GM21619 (cell line): ENCODE measurements at regions not wholly inside any gene's neighbourhood (a gene's known extent, or its start where the extent isn't known, plus 50 kb on each side); places are given as distances from the start of the nearest gene placed in this dataset.

Source experiments
- ATAC-seq: cut with Tn5 transposase; IDR thresholded peaks from one replicate; pipeline ENCODE4 v1.9.1; 2021; ENCODE audit not compliant: unreplicated experiment

GRCh38 chr4:153997516-153997915 is 208.6 kb upstream of the SFRP2 start:
- no peak for ATAC-seq

DNA sequence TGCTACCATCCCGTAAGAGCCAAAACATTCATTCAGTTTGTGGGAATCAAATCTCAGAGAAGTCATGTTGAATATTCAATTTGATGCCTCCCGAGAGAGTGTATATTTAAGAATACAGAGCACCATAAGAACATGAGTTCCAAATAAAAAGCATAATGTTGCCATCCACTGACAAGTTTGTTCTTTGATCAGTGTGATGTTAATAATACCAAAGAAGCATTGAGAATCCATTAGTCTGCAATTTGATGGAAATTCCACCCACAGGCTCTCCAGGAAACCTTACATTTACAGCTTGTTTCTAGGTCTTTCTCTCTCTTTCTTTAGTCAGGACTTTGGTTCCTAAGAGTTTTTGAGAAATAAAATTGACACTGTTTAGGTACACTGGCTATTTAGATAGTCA is 200.6 kb upstream of the SFRP2 start:
- no peak for ATAC-seq

DNA sequence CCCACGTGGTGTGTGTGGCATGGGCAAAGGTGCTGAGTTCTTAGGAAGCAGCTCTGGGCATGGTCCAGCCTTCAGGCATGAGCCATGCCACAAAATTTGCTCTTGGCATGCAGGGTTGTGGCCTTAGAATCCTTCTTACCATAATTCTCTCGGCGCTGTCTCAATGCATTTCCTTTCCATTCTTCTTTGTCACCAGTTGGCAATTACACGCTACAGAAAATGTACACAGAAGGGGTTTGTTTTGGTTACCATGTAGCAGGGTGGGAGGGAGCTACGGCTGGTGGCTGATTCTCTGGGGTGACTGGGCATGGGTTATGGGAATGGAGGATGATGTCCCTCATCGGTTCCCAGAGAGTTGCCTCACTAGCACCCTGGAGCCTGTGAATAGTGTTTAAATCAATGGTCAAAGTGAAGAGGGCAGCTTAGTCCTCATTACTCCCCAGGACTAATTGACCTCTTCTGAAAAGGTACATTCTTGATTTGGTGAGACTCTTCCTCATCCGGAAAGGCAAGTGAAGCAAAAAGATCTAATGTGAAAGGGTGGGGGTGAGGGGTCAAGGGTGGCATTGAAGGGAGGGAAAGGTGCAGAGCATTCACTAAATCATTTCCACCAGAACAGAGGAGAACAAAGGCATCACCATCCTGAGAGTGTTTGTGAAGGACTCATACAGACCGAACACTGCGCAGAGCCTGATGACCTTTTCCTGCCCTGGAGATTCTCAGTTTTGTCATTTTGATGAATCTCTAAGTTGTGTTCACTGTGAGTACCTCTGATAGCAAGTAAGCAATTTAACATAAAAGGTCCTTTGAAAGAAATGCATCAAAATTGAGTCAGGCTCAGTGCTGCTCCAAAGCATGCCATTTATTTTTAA is 199.8 kb upstream of the SFRP2 start:
- ATAC-seq = no peak

DNA sequence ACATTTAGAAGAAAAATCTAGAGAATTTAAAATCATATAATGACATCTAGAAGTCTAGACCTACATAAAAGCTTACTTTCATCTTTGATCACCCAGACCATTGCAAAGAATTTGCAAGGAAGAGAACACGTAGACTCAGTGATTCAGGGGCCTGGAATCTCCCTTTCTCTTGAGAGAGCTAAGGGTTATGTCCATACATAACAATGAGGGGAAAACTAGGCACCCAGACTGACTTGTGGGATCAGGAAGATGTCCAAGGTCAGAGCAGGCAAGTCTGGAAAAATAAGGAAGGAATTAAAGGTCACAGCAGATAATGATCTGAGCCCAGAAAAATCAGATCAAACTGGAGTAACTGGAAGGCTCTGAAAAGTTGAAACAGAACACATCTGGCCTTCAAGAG is 198.4 kb upstream of the SFRP2 start:
- no peak for ATAC-seq

DNA sequence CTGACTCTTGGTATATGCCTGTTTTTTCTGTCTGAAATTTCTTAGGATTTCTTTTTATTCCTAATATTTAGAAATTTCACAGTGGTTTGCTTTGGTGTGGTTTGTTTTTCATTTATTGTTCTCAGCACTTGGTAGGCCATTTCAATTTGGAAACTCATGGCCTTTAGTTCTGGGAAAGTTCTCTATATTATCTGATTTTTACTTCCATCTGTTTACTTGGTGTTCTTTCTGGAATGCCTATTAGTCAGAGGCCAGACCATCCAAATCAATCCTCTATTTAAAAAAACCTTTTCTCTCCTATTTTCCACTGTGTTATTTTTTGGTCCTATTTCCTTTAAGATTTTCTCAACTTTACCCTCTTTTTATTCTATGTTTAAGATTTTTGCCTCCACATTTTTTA is 188.1 kb upstream of the SFRP2 start:
- ATAC-seq = no peak

DNA sequence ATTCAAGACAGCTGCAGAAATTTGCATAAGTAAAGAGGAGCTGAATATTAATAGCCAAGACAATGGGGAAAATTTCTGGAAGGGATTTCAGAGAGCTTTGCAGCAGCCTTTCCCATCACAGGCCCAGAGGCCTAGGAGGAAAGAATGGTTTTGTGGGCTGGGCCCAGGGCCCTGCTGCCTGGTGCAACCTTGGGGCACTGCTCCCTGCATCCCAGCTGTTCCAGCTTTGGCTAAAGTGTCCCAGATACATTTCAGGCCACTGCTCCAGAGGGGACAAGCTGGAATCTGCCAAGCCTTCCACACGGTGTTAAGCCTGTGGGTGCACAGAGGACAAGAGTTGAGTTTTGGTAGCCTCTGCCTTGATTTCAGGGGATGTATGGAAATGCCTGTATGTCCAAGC is 185.6 kb upstream of the SFRP2 start:
- no peak for ATAC-seq

DNA sequence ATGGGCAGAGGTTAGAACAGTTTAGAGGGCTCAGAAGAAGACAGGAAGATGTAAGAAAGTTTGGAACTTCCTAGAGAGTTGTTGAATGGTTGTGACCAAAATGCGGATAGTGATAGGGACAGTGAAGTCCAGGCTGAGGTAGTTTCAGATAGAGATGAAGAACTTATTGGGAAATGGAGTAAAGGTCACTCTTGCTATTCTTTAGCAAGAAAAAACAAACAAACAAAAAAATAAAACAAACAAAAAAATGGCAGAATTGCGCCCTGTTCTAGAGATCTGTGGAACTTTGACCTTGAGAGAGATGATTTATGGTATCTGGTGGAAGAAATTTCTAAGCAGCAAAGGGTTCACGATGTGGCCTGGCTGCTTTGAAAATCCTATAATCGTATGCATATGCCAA is 185.1 kb upstream of the SFRP2 start:
- ATAC-seq = no peak

DNA sequence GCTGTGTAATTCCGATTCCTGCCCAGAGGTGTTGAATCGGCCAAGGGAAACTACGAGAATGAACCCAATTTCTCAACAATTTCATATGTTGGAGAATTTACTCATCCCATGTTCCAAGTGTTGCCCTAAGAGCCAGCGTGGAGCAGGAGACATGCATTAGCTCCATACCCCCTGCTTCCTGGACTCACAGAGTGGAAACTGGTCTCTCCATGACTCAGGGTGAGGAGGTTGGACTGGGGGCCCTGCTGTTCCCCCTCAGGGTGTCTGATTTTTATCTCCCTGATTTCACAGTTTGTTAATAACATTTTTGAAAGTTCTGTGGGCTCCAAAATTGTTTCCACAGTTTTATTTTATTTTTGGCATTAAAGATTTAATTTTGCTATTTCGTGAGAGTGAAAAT is 183.0 kb upstream of the SFRP2 start:
- no peak for ATAC-seq

DNA sequence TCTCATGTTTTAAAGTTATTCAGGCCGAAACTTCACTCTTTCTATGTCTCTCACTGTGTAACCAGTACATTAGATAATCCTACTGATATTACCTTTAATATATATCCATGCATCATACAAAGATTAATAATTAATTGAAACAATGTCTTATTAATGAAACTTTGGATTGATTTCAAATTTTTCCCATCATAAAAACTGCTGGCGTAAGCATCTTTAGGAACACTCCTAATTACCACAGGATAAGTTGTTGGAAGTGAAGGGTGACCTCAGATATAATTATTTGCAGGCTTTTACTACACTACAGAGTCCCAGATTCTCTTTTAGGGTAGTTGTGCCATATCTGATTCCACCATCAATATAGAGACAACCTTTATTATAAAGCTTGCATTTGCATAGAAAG is 181.3 kb upstream of the SFRP2 start:
- ATAC-seq = no peak

- ATAC-seq = no peak
Measured at GRCh38 chr4:153969542-153969941, 180.7 kb upstream of the SFRP2 start.

GRCh38 chr4:153966641-153967040 is 177.8 kb upstream of the SFRP2 start:
- no peak for ATAC-seq

GRCh38 chr4:153963216-153963615 is 174.3 kb upstream of the SFRP2 start:
- no peak for ATAC-seq

- ATAC-seq = no peak
Measured at GRCh38 chr4:153962311-153963039, 173.6 kb upstream of the SFRP2 start.

DNA sequence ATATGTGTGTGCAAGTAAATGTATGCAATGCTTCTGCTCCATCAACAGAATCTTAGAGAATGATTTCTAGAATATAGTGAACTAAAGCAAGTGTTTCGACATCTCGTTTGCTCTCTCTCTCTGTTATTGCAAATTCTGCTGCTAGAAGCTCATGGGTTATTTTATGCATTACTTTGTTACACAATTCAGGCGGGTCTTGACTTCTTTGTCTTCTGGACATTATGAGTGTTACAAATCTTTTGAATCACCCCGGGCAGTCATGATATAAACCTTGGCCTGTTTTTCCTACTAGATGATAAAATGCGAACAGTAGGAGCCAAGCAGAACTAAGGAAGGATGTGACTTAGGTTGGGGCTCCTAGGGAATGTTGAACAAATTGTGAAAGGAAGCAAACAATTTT is 166.4 kb upstream of the SFRP2 start:
- no peak for ATAC-seq

GRCh38 chr4:153954654-153955053 is 165.8 kb upstream of the SFRP2 start:
- no peak for ATAC-seq

DNA sequence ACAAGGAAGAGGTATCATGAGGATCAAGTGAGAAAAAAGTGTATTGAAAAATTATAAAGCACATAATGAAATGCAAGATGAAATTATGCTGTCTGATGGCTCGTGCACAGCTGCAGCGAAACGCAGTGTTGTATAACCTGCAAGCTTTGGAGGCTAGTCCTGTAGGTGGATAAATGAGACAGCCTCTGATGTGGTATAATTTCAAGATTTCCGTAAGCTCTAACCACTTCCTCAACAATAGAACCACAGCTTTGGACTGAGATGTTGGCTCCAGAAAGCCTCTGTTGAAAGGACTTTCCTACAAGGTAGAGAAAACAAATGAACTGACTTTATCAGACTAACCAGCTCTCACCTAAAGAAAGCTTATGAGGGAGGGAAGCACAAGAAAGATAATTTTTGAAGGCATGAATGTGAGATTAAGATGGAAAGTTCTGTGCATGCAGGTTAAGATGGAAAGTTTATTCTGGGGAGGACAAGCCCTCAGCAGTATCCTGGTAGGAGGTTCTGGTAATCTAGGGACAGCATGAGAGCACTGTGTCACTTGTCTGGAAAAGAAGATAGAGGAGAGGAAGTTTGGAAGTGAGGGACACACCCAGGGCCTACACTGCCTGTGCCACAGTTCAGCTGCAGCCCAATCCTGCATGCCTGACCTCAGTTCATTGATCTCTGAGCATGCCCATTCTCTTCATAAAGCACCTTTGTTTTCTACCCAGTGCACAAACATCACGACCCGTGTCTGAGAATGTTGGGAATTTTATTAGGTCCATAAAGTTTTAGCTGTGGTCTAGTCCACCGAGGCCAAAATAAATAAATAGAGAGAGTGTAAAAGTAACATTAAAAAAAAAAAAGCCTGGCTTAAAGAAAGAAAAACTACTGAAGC is 161.5 kb upstream of the SFRP2 start:
- no peak for ATAC-seq

DNA sequence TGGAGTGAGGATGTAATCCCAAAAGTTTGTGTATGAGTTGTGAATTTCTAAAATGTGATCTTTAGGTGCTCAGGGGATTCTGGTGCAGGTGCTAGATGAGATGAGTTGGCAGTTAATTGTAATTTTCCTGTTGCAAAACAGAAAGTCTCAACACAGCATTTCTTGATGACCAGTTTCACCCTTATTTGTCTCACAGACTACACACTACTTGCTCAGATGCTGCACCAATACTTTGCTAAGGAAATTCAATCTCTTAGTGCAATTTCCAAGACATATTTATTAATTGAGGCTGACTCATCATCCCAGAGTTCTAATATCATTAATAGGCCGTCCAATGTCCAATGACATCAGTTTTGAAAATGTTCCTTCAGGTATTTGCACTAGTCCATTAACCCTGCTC is 159.2 kb upstream of the SFRP2 start:
- no peak for ATAC-seq

GRCh38 chr4:153947124-153947523 is 158.2 kb upstream of the SFRP2 start:
- ATAC-seq = no peak

DNA sequence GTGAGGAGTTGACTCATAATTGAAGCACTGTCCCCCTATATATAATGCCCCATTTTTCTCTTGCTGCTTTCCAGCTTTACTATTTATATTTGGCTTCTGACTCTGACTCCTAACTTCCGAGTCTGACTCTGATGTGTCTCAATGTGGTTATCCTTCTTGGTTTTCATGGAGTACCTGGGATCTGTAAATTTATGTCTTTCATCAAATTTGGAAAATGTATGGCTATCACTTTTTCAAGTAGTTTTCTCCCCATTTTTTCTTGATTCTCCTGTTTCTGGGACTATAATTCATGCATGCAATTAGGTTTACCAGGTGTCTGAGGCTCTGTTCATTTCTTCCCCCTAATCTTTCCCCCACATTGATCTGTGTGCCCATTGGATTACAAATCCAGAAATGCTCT is 156.8 kb upstream of the SFRP2 start:
- ATAC-seq = no peak

- no peak for ATAC-seq
Measured at GRCh38 chr4:153943738-153944415, 155.0 kb upstream of the SFRP2 start.

DNA sequence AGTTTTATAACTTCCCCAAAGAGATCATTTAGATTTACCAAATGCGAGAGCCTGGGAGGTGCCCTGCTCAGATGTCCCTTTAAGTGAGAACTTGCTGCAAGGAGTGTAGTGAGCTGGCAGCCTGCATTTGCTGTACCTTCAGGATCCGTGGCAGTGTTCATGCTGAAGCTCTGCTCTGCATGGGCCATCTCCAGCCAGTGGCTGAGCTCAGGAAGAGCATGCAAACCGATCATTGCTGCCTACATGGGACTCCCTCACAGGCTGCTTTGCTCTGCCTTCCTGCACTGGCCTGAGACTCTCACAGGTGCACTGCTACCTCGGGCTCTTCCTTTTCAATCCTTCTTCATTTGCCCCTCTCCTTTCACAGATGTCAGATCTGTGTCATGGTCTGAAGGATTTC is 152.0 kb upstream of the SFRP2 start:
- ATAC-seq = no peak
